Liver (tissue), 3 donors: ENCODE measurements at regions not wholly inside any gene's neighbourhood (a gene's known extent, or its start where the extent isn't known, plus 50 kb on each side); places are given as distances from the start of the nearest gene placed in this dataset.

Experiments used
- JUND ChIP-seq, 2 donors: IDR thresholded peaks; 2 replicates each; pipeline ENCODE4 v1.6.1; 2016; ENCODE audit warnings: antibody characterized with exemption in 2 of 2
- RAD21 ChIP-seq, 2 donors: IDR thresholded peaks; 2 replicates each; pipeline ENCODE4 v1.6.1; 2016; ENCODE audit warnings: antibody characterized with exemption in 2 of 2, mild to moderate bottlenecking in 2 of 2
- SP1 ChIP-seq: IDR thresholded peaks from 2 replicates; pipeline ENCODE4 v1.6.1; 2018; ENCODE audit warnings: antibody characterized with exemption, mild to moderate bottlenecking
- TAF1 ChIP-seq: conservative IDR thresholded peaks from 2 replicates; pipeline ENCODE4 v1.6.1; 2016; ENCODE audit warnings: antibody characterized with exemption, mild to moderate bottlenecking
- TF ChIP-seq, protein P1 (sequence below): fragments of 150-350 bp; IDR thresholded peaks from 2 replicates; pipeline ENCODE4 v1.5.1; 2017; ENCODE audit warnings: improper control_type of control experiment, low read depth, low read length; ENCODE audit not compliant: missing input control
- TF ChIP-seq, protein P2 (sequence below): IDR thresholded peaks from 2 replicates; pipeline ENCODE4 v1.6.1; 2016; ENCODE audit warnings: antibody characterized with exemption
- TF ChIP-seq, protein P3 (sequence below): IDR thresholded peaks from 2 replicates; pipeline ENCODE4 v1.6.1; 2016; ENCODE audit warnings: antibody characterized with exemption, mild to moderate bottlenecking
- TF ChIP-seq, protein P4 (sequence below): IDR thresholded peaks from 2 replicates; pipeline ENCODE4 v1.6.1; 2016; ENCODE audit warnings: antibody characterized with exemption
- TF ChIP-seq, protein P5 (sequence below): IDR thresholded peaks from 2 replicates; pipeline ENCODE4 v1.6.1; 2016; ENCODE audit warnings: antibody characterized with exemption
- donor health status: healthy.
- donor health status: healthy.

DNA sequence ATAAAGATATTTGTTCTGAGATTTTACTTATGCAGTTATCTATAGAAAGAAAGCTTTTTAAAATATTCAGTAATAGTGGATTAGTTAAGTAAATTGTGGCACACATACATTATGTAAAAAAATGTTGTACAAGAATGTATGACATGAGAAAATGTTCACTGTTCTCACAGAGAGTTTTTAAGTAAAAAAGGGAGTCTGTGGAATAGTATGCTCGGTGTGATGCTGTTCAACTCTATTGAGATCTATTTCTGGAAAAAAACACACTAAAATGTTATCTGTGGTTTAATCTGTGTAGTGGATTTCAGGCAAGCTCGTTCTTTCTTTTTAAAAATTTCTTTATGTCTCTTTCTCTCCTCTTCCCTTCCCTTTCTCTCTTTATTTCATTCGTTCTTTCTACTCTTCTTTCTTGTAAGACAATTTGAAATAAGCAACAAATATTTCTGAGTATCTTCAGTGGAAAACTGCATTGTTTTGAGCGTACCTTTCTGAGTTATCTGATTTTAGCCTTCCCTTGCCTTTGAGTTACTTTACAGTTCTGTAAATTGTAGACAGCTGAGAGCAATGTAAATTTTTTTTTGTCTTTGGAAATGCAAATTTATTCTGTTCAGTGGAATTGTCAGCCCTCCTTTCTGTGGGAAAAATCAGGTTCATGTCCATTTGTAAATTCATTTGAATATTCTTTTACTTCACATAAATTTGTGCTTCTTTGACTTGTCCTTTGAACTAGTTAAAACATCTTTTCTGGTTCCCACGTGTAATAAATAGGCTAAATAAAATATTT is 229.0 kb upstream of the NOX3 start:
- TF ChIP-seq, protein P1, sequence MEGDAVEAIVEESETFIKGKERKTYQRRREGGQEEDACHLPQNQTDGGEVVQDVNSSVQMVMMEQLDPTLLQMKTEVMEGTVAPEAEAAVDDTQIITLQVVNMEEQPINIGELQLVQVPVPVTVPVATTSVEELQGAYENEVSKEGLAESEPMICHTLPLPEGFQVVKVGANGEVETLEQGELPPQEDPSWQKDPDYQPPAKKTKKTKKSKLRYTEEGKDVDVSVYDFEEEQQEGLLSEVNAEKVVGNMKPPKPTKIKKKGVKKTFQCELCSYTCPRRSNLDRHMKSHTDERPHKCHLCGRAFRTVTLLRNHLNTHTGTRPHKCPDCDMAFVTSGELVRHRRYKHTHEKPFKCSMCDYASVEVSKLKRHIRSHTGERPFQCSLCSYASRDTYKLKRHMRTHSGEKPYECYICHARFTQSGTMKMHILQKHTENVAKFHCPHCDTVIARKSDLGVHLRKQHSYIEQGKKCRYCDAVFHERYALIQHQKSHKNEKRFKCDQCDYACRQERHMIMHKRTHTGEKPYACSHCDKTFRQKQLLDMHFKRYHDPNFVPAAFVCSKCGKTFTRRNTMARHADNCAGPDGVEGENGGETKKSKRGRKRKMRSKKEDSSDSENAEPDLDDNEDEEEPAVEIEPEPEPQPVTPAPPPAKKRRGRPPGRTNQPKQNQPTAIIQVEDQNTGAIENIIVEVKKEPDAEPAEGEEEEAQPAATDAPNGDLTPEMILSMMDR = no peak
- TF ChIP-seq, protein P2, sequence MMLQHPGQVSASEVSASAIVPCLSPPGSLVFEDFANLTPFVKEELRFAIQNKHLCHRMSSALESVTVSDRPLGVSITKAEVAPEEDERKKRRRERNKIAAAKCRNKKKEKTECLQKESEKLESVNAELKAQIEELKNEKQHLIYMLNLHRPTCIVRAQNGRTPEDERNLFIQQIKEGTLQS = no peak
- no peak for TF ChIP-seq TAF1
- TF ChIP-seq, protein P3, sequence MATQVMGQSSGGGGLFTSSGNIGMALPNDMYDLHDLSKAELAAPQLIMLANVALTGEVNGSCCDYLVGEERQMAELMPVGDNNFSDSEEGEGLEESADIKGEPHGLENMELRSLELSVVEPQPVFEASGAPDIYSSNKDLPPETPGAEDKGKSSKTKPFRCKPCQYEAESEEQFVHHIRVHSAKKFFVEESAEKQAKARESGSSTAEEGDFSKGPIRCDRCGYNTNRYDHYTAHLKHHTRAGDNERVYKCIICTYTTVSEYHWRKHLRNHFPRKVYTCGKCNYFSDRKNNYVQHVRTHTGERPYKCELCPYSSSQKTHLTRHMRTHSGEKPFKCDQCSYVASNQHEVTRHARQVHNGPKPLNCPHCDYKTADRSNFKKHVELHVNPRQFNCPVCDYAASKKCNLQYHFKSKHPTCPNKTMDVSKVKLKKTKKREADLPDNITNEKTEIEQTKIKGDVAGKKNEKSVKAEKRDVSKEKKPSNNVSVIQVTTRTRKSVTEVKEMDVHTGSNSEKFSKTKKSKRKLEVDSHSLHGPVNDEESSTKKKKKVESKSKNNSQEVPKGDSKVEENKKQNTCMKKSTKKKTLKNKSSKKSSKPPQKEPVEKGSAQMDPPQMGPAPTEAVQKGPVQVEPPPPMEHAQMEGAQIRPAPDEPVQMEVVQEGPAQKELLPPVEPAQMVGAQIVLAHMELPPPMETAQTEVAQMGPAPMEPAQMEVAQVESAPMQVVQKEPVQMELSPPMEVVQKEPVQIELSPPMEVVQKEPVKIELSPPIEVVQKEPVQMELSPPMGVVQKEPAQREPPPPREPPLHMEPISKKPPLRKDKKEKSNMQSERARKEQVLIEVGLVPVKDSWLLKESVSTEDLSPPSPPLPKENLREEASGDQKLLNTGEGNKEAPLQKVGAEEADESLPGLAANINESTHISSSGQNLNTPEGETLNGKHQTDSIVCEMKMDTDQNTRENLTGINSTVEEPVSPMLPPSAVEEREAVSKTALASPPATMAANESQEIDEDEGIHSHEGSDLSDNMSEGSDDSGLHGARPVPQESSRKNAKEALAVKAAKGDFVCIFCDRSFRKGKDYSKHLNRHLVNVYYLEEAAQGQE = no peak
- no peak for TF ChIP-seq RAD21 (IDR thresholded peaks at IDR 0.05)
- TF ChIP-seq SP1 = no peak
- TF ChIP-seq, protein P4, sequence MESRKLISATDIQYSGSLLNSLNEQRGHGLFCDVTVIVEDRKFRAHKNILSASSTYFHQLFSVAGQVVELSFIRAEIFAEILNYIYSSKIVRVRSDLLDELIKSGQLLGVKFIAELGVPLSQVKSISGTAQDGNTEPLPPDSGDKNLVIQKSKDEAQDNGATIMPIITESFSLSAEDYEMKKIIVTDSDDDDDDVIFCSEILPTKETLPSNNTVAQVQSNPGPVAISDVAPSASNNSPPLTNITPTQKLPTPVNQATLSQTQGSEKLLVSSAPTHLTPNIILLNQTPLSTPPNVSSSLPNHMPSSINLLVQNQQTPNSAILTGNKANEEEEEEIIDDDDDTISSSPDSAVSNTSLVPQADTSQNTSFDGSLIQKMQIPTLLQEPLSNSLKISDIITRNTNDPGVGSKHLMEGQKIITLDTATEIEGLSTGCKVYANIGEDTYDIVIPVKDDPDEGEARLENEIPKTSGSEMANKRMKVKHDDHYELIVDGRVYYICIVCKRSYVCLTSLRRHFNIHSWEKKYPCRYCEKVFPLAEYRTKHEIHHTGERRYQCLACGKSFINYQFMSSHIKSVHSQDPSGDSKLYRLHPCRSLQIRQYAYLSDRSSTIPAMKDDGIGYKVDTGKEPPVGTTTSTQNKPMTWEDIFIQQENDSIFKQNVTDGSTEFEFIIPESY = no peak
- no peak for TF ChIP-seq JUND (IDR thresholded peaks at IDR 0.05)
- TF ChIP-seq, protein P5, sequence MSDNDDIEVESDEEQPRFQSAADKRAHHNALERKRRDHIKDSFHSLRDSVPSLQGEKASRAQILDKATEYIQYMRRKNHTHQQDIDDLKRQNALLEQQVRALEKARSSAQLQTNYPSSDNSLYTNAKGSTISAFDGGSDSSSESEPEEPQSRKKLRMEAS = no peak
